Keratinocyte (primary cell): ENCODE measurements at regions not wholly inside any gene's neighbourhood (a gene's known extent, or its start where the extent isn't known, plus 50 kb on each side); places are given as distances from the start of the nearest gene placed in this dataset.

ENCODE experiments used
- CTCF ChIP-seq, 3 experiments: IDR thresholded peaks in 1 of 3; conservative IDR thresholded peaks in 1 of 3; optimal IDR thresholded peaks in 1 of 3; 2 replicates in 2 of 3; 3 replicates in 1 of 3; pipeline versions ENCODE3 to v1.5.1; 2011; ENCODE audit warnings: low read length in 3 of 3, mild to moderate bottlenecking in 3 of 3, moderate library complexity in 2 of 3, control low read depth in 1 of 3, inconsistent platforms in 1 of 3; ENCODE audit not compliant: insufficient read depth in 2 of 3; ENCODE audit errors: extremely low read depth in 1 of 3
- EZH2 ChIP-seq: IDR thresholded peaks from one replicate; pipeline ENCODE4 v1.6.1; 2012; ENCODE audit warnings: inconsistent platforms, mild to moderate bottlenecking, low read length, moderate library complexity

- TF ChIP-seq CTCF (optimal IDR thresholded peaks at IDR 0.05 in 1 of 3, IDR thresholded peaks at IDR 0.05 in 1 of 3, conservative IDR thresholded peaks at IDR 0.05 in 1 of 3; ENCODE audit: extremely low read depth in 1 of 3, insufficient read depth in 2 of 3, low read length in 3 of 3) (no peak), EZH2 (no peak)
These were observed 933.4 kb downstream of the PLA2G4A start for GRCh38 chr1:187762118-187762517.
